SH-SY5Y (cell line): ENCODE measurements at regions not wholly inside any gene's neighbourhood (a gene's known extent, or its start where the extent isn't known, plus 50 kb on each side); places are given as distances from the start of the nearest gene placed in this dataset.

ENCODE experiments used
- GATA2 ChIP-seq: IDR thresholded peaks from 2 replicates; pipeline ENCODE4 v1.6.1; 2011; ENCODE audit warnings: mild to moderate bottlenecking, low read depth, low read length
- GATA3 ChIP-seq: IDR thresholded peaks from 2 replicates; pipeline ENCODE4 v1.6.1; 2011; ENCODE audit warnings: low read depth, mild to moderate bottlenecking, low read length, moderate library complexity

- TF ChIP-seq GATA2 (no peak), GATA3 (no peak)
These were observed 183.9 kb upstream of the BMP4 start for GRCh38 chr14:54140551-54140950.
